ENCODE measurements at regions not wholly inside any gene's neighbourhood (a gene's known extent, or its start where the extent isn't known, plus 50 kb on each side); places are given as distances from the start of the nearest gene placed in this dataset.

DNA sequence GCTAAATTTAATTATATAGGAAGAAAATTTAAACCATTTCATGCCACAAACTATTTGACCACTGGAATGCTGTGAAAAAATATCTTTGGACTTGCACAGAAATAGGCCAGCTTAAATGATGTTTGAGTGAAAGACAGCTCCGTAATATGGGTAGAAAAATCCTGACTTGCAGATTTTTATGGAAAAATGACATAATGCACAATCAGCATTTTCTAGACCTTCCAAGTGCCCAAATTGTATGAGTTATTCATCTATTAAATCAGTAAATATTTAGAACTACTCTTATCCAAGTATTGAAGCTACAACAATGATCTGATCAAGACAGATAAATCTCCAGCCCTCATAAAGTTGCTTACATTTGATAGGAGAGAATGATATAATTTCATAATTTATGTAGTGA is 691.1 kb upstream of the DDX18 start:
- no peak overlapping the region for H3K9ac ChIP-seq (ENCODE audit: low read length)
- no peaks in the 10 kb centered on the region for H3K4me1 ChIP-seq (ENCODE audit: control insufficient read depth in 1 of 2, insufficient read depth in 2 of 2, low read length in 2 of 2)
- no peak overlapping the region for H3K4me2 ChIP-seq (ENCODE audit: low read length)
- no TSS peak for BruUV-seq (replicated peaks)
- RAD21 ChIA-PET (ENCODE audit: low non-redundant PET in 1 of 2, low total read pairs in 2 of 2, uncharacterized antibody in 2 of 2, unreplicated experiment in 2 of 2) = no interaction called here
- POLR2A ChIA-PET = no interaction called here
- CTCF ChIA-PET = no interaction called here
- intact Hi-C loops (cut with micrococcal nuclease) = no loop called here
- H2AFZ ChIP-seq (ENCODE audit: low read depth, low read length, poor library complexity, severe bottlenecking) = no peak overlapping the region
- no peaks in the 10 kb centered on the region for H3K36me3 ChIP-seq (ENCODE audit: control insufficient read depth in 1 of 2, insufficient read depth in 2 of 2, low read length in 2 of 2)
- TF ChIP-seq ATF3 (IDR thresholded peaks at IDR 0.05) (no peak), CEBPB (IDR thresholded peaks at IDR 0.05; ENCODE audit: low read depth) (no peak)
- no peak overlapping the region for H3K4me3 ChIP-seq (replicated peaks in 1 of 2; ENCODE audit: low read depth in 1 of 2, low read length in 2 of 2)
- no peaks in the 10 kb centered on the region for H3K27me3 ChIP-seq (ENCODE audit: insufficient read depth, low read length)
- DNase-seq (ENCODE audit: low read depth, low spot score) = no peak
- H3K9me2 ChIP-seq (ENCODE audit: insufficient read depth) = no peaks in the 10 kb centered on the region
- no peaks in the 10 kb centered on the region for H3K79me2 ChIP-seq (ENCODE audit: insufficient read depth, low read length)
- H4K20me1 ChIP-seq (ENCODE audit: insufficient read depth) = no peaks in the 10 kb centered on the region
- H3K9me3 ChIP-seq (ENCODE audit: control insufficient read depth in 1 of 2, insufficient read depth in 1 of 2, low read depth in 1 of 2, low read length in 2 of 2) = peaks cover 0 to 19% of the 10 kb centered on the region in 2 experiments; a peak in 3 of 4 replicates
- ATAC-seq = no peak
- H3K27ac ChIP-seq (ENCODE audit: low read depth, low read length) = no peak overlapping the region

DNA sequence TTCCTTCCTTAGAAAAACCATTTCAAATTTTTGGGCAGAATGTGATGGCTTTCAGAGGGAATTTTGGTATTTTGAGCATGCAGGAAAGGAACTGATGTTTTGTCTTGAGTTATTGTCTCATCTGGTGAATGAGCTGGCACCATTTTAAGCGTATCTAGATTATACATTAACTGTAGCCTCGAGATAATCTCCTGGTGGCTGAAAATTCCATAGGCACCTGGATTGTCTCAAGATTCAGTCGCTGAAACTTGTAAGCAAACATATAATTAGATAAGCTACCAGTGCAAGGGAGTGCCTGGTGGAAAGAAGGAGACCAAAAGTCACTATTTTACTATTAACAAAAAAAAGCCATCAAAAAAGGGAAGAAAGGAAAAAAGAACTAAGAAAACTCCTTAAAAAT is 687.8 kb upstream of the DDX18 start:
- no TSS peak for BruUV-seq (replicated peaks)
- intact Hi-C loops (cut with micrococcal nuclease) = no loop called here
- Histone ChIP-seq H3K4me1 (ENCODE audit: control insufficient read depth in 1 of 2, insufficient read depth in 2 of 2, low read length in 2 of 2) (no peaks in the 10 kb centered on the region), H3K9me3 (ENCODE audit: control insufficient read depth in 1 of 2, insufficient read depth in 1 of 2, low read depth in 1 of 2, low read length in 2 of 2) (peaks cover 5 to 17% of the 10 kb centered on the region in 2 experiments; a peak in 3 of 4 replicates), H2AFZ (ENCODE audit: low read depth, low read length, poor library complexity, severe bottlenecking) (no peak overlapping the region), H3K27me3 (ENCODE audit: insufficient read depth, low read length) (no peaks in the 10 kb centered on the region), H3K27ac (ENCODE audit: low read depth, low read length) (no peak overlapping the region), H3K4me2 (ENCODE audit: low read length) (no peak overlapping the region), H3K4me3 (replicated peaks in 1 of 2; ENCODE audit: low read depth in 1 of 2, low read length in 2 of 2) (no peak overlapping the region), H3K9ac (ENCODE audit: low read length) (no peak overlapping the region), H3K36me3 (ENCODE audit: control insufficient read depth in 1 of 2, insufficient read depth in 2 of 2, low read length in 2 of 2) (no peaks in the 10 kb centered on the region), H3K9me2 (ENCODE audit: insufficient read depth) (no peaks in the 10 kb centered on the region), H3K79me2 (ENCODE audit: insufficient read depth, low read length) (no peaks in the 10 kb centered on the region), H4K20me1 (ENCODE audit: insufficient read depth) (no peaks in the 10 kb centered on the region)
- ChIA-PET RAD21 (ENCODE audit: low non-redundant PET in 1 of 2, low total read pairs in 2 of 2, uncharacterized antibody in 2 of 2, unreplicated experiment in 2 of 2) (no interaction called here), POLR2A (no interaction called here), CTCF (no interaction called here)
- DNase-seq (ENCODE audit: low read depth, low spot score) = no peak
- no peak for TF ChIP-seq CBX3 (IDR thresholded peaks at IDR 0.05; ENCODE audit: low read depth)
- no peak for ATAC-seq

DNA sequence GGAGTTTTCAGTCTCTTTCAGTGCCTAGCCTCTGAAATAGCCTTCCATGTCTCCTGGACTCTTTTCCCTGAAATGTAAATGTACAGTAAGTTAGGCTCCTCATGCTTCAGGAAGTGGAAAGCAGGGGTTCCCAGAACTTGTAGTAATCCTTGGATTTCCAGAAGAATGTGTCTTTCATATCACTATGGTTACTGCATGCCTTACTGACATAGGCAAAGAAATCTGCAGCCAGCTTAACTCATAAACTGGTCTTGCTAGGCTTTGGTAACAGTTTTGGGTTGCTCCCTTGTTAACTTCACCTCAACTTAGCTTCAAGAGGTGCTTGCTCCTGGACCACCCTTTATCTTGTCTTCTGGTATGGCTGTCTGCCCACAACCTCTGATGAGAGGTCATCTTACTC is 686.8 kb upstream of the DDX18 start:
- CTCF ChIA-PET = no interaction called here
- H3K9me3 ChIP-seq (ENCODE audit: control insufficient read depth in 1 of 2, insufficient read depth in 1 of 2, low read depth in 1 of 2, low read length in 2 of 2) = peaks cover 5 to 17% of the 10 kb centered on the region in 2 experiments; a peak in 3 of 4 replicates
- no peak overlapping the region for H3K27ac ChIP-seq (ENCODE audit: low read depth, low read length)
- no peak overlapping the region for H3K9ac ChIP-seq (ENCODE audit: low read length)
- no peaks in the 10 kb centered on the region for H4K20me1 ChIP-seq (ENCODE audit: insufficient read depth)
- H2AFZ ChIP-seq (ENCODE audit: low read depth, low read length, poor library complexity, severe bottlenecking) = no peak overlapping the region
- H3K9me2 ChIP-seq (ENCODE audit: insufficient read depth) = no peaks in the 10 kb centered on the region
- no peak for DNase-seq (ENCODE audit: low read depth, low spot score)
- ATAC-seq = no peak
- no peak overlapping the region for H3K4me2 ChIP-seq (ENCODE audit: low read length)
- no peak overlapping the region for H3K4me3 ChIP-seq (replicated peaks in 1 of 2; ENCODE audit: low read depth in 1 of 2, low read length in 2 of 2)
- no peaks in the 10 kb centered on the region for H3K79me2 ChIP-seq (ENCODE audit: insufficient read depth, low read length)
- POLR2A ChIA-PET = no interaction called here
- H3K27me3 ChIP-seq (ENCODE audit: insufficient read depth, low read length) = no peaks in the 10 kb centered on the region
- BruUV-seq (replicated peaks) = no TSS peak
- H3K36me3 ChIP-seq (ENCODE audit: control insufficient read depth in 1 of 2, insufficient read depth in 2 of 2, low read length in 2 of 2) = no peaks in the 10 kb centered on the region
- intact Hi-C loops (cut with micrococcal nuclease) = no loop called here
- RAD21 ChIA-PET (ENCODE audit: low non-redundant PET in 1 of 2, low total read pairs in 2 of 2, uncharacterized antibody in 2 of 2, unreplicated experiment in 2 of 2) = no interaction called here
- no peaks in the 10 kb centered on the region for H3K4me1 ChIP-seq (ENCODE audit: control insufficient read depth in 1 of 2, insufficient read depth in 2 of 2, low read length in 2 of 2)
- TF ChIP-seq SP1 (IDR thresholded peaks at IDR 0.05; ENCODE audit: low read depth) (no peak), CEBPB (IDR thresholded peaks at IDR 0.05; ENCODE audit: low read depth) (no peak), EZH2 (IDR thresholded peaks at IDR 0.05) (no peak), ZNF274 (IDR thresholded peaks at IDR 0.05; ENCODE audit: low read depth, low read length) (no peak), POLR2AphosphoS5 (IDR thresholded peaks at IDR 0.05; ENCODE audit: low read depth, low read length) (no peak), RAD21 (IDR thresholded peaks at IDR 0.05; ENCODE audit: low read depth) (no peak), ZFX (IDR thresholded peaks at IDR 0.05) (no peak), JUND (IDR thresholded peaks at IDR 0.05) (no peak), CBX3 (IDR thresholded peaks at IDR 0.05; ENCODE audit: low read depth) (no peak), YY1 (IDR thresholded peaks at IDR 0.05; ENCODE audit: extremely low read depth, insufficient replicate concordance, low read depth, low read length) (no peak), EGR1 (IDR thresholded peaks at IDR 0.05; ENCODE audit: low read depth) (no peak)
- TF ChIP-seq, protein P1, sequence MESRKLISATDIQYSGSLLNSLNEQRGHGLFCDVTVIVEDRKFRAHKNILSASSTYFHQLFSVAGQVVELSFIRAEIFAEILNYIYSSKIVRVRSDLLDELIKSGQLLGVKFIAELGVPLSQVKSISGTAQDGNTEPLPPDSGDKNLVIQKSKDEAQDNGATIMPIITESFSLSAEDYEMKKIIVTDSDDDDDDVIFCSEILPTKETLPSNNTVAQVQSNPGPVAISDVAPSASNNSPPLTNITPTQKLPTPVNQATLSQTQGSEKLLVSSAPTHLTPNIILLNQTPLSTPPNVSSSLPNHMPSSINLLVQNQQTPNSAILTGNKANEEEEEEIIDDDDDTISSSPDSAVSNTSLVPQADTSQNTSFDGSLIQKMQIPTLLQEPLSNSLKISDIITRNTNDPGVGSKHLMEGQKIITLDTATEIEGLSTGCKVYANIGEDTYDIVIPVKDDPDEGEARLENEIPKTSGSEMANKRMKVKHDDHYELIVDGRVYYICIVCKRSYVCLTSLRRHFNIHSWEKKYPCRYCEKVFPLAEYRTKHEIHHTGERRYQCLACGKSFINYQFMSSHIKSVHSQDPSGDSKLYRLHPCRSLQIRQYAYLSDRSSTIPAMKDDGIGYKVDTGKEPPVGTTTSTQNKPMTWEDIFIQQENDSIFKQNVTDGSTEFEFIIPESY (IDR thresholded peaks at IDR 0.05; ENCODE audit: extremely low read depth, insufficient replicate concordance, low read length) = no peak
- TF ChIP-seq, protein P2, sequence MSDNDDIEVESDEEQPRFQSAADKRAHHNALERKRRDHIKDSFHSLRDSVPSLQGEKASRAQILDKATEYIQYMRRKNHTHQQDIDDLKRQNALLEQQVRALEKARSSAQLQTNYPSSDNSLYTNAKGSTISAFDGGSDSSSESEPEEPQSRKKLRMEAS (IDR thresholded peaks at IDR 0.05) = no peak
